ENCODE measurements at regions not wholly inside any gene's neighbourhood (a gene's known extent, or its start where the extent isn't known, plus 50 kb on each side); places are given as distances from the start of the nearest gene placed in this dataset.

GRCh38 chr12:116639765-116640164 lies 80.6 kb downstream of the MAP1LC3B2 start:
- no peak for TF ChIP-seq CTCF (IDR thresholded peaks at IDR 0.05)
- TF ChIP-seq POLR2A (IDR thresholded peaks at IDR 0.05), result no peak

All from thyroid gland (tissue), 4 donors.